Common myeloid progenitor, CD34-positive (primary cell): ENCODE measurements at regions not wholly inside any gene's neighbourhood (a gene's known extent, or its start where the extent isn't known, plus 50 kb on each side); places are given as distances from the start of the nearest gene placed in this dataset.

Experiments used
- CTCF ChIA-PET: fragments of 350-600 bp; sonication (Branson Sonifier 250); formaldehyde crosslinking; loops from one replicate; lab custom pipeline; 2021; ENCODE audit warnings: antibody characterized with exemption; lab: Charles Lee
- POLR2A ChIA-PET: fragments of 350-600 bp; sonication (Branson Sonifier 250); formaldehyde crosslinking; loops from one replicate; lab custom pipeline; 2021; ENCODE audit warnings: antibody characterized with exemption; lab: Charles Lee
- DNase-seq, 3 donors: peaks; one replicate each; pipeline versions ENCODE4 v3.0.0 to v3.0.0-alpha.2; 2013
- H3K27ac ChIP-seq, 2 experiments: 1 replicate in 1 of 2; 2 replicates in 1 of 2; pipeline ENCODE4 v1.7.0; 2013; ENCODE audit warnings: inconsistent platforms in 2 of 2, low read length in 2 of 2, mild to moderate bottlenecking in 2 of 2, low read depth in 1 of 2, moderate library complexity in 1 of 2; ENCODE audit not compliant: severe bottlenecking in 2 of 2, insufficient read depth in 1 of 2, poor library complexity in 1 of 2
- H3K27me3 ChIP-seq, 5 experiments: replicated peaks in 2 of 5; 1 replicate in 3 of 5; 2 replicates in 2 of 5; pipeline versions ENCODE4 v1.6.1 to v1.7.0; 2013; ENCODE audit warnings: low read length in 4 of 5, mild to moderate bottlenecking in 2 of 5, moderate library complexity in 2 of 5, inconsistent platforms in 1 of 5; ENCODE audit not compliant: insufficient read depth in 5 of 5, control insufficient read depth in 4 of 5
- H3K36me3 ChIP-seq, 4 experiments: 1 replicate in 2 of 4; 2 replicates in 2 of 4; pipeline versions ENCODE4 v1.6.1 to v1.7.0; 2013; ENCODE audit warnings: low read length in 3 of 4, control low read depth in 1 of 4, mild to moderate bottlenecking in 1 of 4; ENCODE audit not compliant: control insufficient read depth in 4 of 4, insufficient read depth in 4 of 4
- H3K4me1 ChIP-seq, 4 experiments: 1 replicate in 3 of 4; 2 replicates in 1 of 4; pipeline versions ENCODE4 v1.6.1 to v1.7.1; 2013; ENCODE audit warnings: low read length in 3 of 4, mild to moderate bottlenecking in 3 of 4, control low read depth in 1 of 4, inconsistent platforms in 1 of 4, moderate library complexity in 1 of 4; ENCODE audit not compliant: control insufficient read depth in 4 of 4, insufficient read depth in 4 of 4; ENCODE audit errors: control extremely low read depth in 1 of 4
- H3K4me3 ChIP-seq, 7 experiments: 1 replicate in 4 of 7; 2 replicates in 3 of 7; pipeline versions ENCODE4 v1.5.1 to v1.7.0; 2013; ENCODE audit warnings: mild to moderate bottlenecking in 7 of 7, low read length in 6 of 7, moderate library complexity in 6 of 7, inconsistent platforms in 2 of 7, low read depth in 2 of 7, control low read depth in 1 of 7; ENCODE audit not compliant: insufficient read depth in 4 of 7, control insufficient read depth in 1 of 7; ENCODE audit errors: extremely low read depth in 1 of 7
- H3K9me3 ChIP-seq, 5 experiments: 1 replicate in 4 of 5; 2 replicates in 1 of 5; pipeline versions ENCODE4 v1.6.1 to v1.7.1; 2013; ENCODE audit warnings: low read length in 4 of 5, mild to moderate bottlenecking in 2 of 5, inconsistent platforms in 1 of 5, low read depth in 1 of 5, moderate library complexity in 1 of 5; ENCODE audit not compliant: control insufficient read depth in 4 of 5, insufficient read depth in 2 of 5; ENCODE audit errors: control extremely low read depth in 1 of 5
- WGBS: methylation state at CpG from one replicate; pipeline ENCODE4 v1.1.5; 2013; ENCODE audit not compliant: insufficient coverage; 5-methylcytosine and 5-hydroxymethylcytosine counted together

- H3K9me3 ChIP-seq, result no peaks in the 10 kb centered on the region
- ChIA-PET CTCF (no interaction called here), POLR2A (no interaction called here)
- H3K27me3 ChIP-seq, result peaks cover 0 to 5% (median 0%) of the 10 kb centered on the region in 5 experiments
- whole genome bisulfite sequencing, result 66% methylated on average over 2 of the region's 2 CpGs
- no peak overlapping the region for H3K27ac ChIP-seq
- no peaks in the 10 kb centered on the region for H3K36me3 ChIP-seq
- H3K4me1 ChIP-seq, result no peaks in the 10 kb centered on the region
- no peak for DNase-seq
- H3K4me3 ChIP-seq, result no peak overlapping the region
Observed at GRCh38 chr2:23073671-23074070, 311.3 kb upstream of the KLHL29 start.

- POLR2A ChIA-PET, result no interaction called here
- WGBS, result 79% methylated on average over 4 of the region's 4 CpGs
Observed at GRCh38 chr2:23077596-23077995, 307.4 kb upstream of the KLHL29 start.

GRCh38 chr2:23078784-23079434 is 306.1 kb upstream of the KLHL29 start:
- H3K4me3 ChIP-seq, result no peak overlapping the region
- CTCF ChIA-PET, result no interaction called here
- POLR2A ChIA-PET, result no interaction called here
- peaks cover 0 to 3% (median 0%) of the 10 kb centered on the region in 5 experiments for H3K9me3 ChIP-seq
- peaks cover 0 to 5% (median 0%) of the 10 kb centered on the region in 5 experiments for H3K27me3 ChIP-seq
- DNase-seq, result no peak
- H3K27ac ChIP-seq, result no peak overlapping the region
- 100% methylated on average over 1 of the region's 4 CpGs for WGBS
- H3K4me1 ChIP-seq, result no peaks in the 10 kb centered on the region
- H3K36me3 ChIP-seq, result no peaks in the 10 kb centered on the region

More at GRCh38 chr2:23077596-23077995, 307.4 kb upstream of the KLHL29 start:
- Histone ChIP-seq H3K27me3 (peaks cover 0 to 5% (median 0%) of the 10 kb centered on the region in 5 experiments), H3K9me3 (no peaks in the 10 kb centered on the region), H3K36me3 (no peaks in the 10 kb centered on the region), H3K27ac (no peak overlapping the region), H3K4me1 (no peaks in the 10 kb centered on the region), H3K4me3 (no peak overlapping the region)
- CTCF ChIA-PET, result no interaction called here
- no peak for DNase-seq

GRCh38 chr2:23083966-23084365 is 301.0 kb upstream of the KLHL29 start:
- no peak for DNase-seq
- no CpG with 5 or more reads among the region's 1 CpG for WGBS
- no peaks in the 10 kb centered on the region for H3K36me3 ChIP-seq
- ChIA-PET POLR2A (no interaction called here), CTCF (no interaction called here)
- peaks cover 0 to 3% (median 0%) of the 10 kb centered on the region in 5 experiments for H3K9me3 ChIP-seq
- H3K4me1 ChIP-seq, result no peaks in the 10 kb centered on the region
- H3K27me3 ChIP-seq, result no peaks in the 10 kb centered on the region
- H3K27ac ChIP-seq, result no peak overlapping the region
- no peak overlapping the region for H3K4me3 ChIP-seq

GRCh38 chr2:23091019-23091418 is 294.0 kb upstream of the KLHL29 start:
- Histone ChIP-seq H3K36me3 (no peaks in the 10 kb centered on the region), H3K27ac (no peak overlapping the region), H3K27me3 (no peaks in the 10 kb centered on the region), H3K4me3 (no peak overlapping the region), H3K9me3 (peaks cover 0 to 3% (median 0%) of the 10 kb centered on the region in 5 experiments), H3K4me1 (no peaks in the 10 kb centered on the region)
- ChIA-PET CTCF (no interaction called here), POLR2A (no interaction called here)
- DNase-seq, result no peak

- Histone ChIP-seq H3K36me3 (no peaks in the 10 kb centered on the region), H3K27me3 (no peaks in the 10 kb centered on the region), H3K4me3 (no peak overlapping the region), H3K4me1 (no peaks in the 10 kb centered on the region), H3K27ac (no peak overlapping the region), H3K9me3 (peaks cover 0 to 3% (median 0%) of the 10 kb centered on the region in 5 experiments)
- POLR2A ChIA-PET, result no interaction called here
- no peak for DNase-seq
- 76% methylated on average over 3 of the region's 4 CpGs for WGBS
- CTCF ChIA-PET, result no interaction called here
Observed at GRCh38 chr2:23091900-23092299, 293.1 kb upstream of the KLHL29 start.

- Histone ChIP-seq H3K9me3 (peaks cover 0 to 3% (median 0%) of the 10 kb centered on the region in 5 experiments), H3K27ac (no peak overlapping the region), H3K36me3 (no peaks in the 10 kb centered on the region), H3K4me1 (no peaks in the 10 kb centered on the region), H3K4me3 (no peak overlapping the region), H3K27me3 (no peaks in the 10 kb centered on the region)
- WGBS, result no CpG with 5 or more reads among the region's 3 CpGs
- ChIA-PET CTCF (no interaction called here), POLR2A (no interaction called here)
- peak in 2 of 3 donors; percentile 1 for DNase-seq
Observed at GRCh38 chr2:23092831-23093230, 292.1 kb upstream of the KLHL29 start.
